BLaER1 (cell line): ENCODE measurements at regions not wholly inside any gene's neighbourhood (a gene's known extent, or its start where the extent isn't known, plus 50 kb on each side); places are given as distances from the start of the nearest gene placed in this dataset.
"Not testable (repeated sequence)": the region's sequence is repeated elsewhere in the genome, so short reads cannot be mapped to it uniquely, and the experiment has no call there.

Source experiments
- H3K27ac ChIP-seq: shearing (Covaris generic); formaldehyde crosslinking; 2 replicates; pipeline ENCODE4 v1.8.1; 2022
- H3K27me3 ChIP-seq: shearing (Covaris generic); formaldehyde crosslinking; 2 replicates; pipeline ENCODE4 v1.8.1; 2022
- H3K36me3 ChIP-seq: shearing (Covaris generic); formaldehyde crosslinking; 2 replicates; pipeline ENCODE4 v1.8.1; 2022
- H3K4me1 ChIP-seq: shearing (Covaris generic); formaldehyde crosslinking; 2 replicates; pipeline ENCODE4 v1.8.1; 2022
- H3K4me2 ChIP-seq: shearing (Covaris generic); formaldehyde crosslinking; 2 replicates; pipeline ENCODE4 v1.8.1; 2022
- H3K4me3 ChIP-seq: shearing (Covaris generic); formaldehyde crosslinking; 2 replicates; pipeline ENCODE4 v1.8.1; 2022
- H3K9ac ChIP-seq: shearing (Covaris generic); formaldehyde crosslinking; 2 replicates; pipeline ENCODE4 v1.8.1; 2022
- H3K9me3 ChIP-seq: shearing (Covaris generic); formaldehyde crosslinking; 2 replicates; pipeline ENCODE4 v1.8.1; 2022
- H4K20me1 ChIP-seq: shearing (Covaris generic); formaldehyde crosslinking; 2 replicates; pipeline ENCODE4 v1.8.1; 2022
- Cebpa-rat ChIP-seq: shearing (Covaris generic); IDR thresholded peaks from 2 replicates; pipeline ENCODE4 v1.8.1; 2022

GRCh38 chr10:91745090-91745831, 53.0 kb upstream of the TNKS2 start:
- Histone ChIP-seq H3K9me3 (no peaks in the 10 kb centered on the region), H3K4me2 (no peak overlapping the region), H3K27me3 (no peaks in the 10 kb centered on the region), H3K4me1 (no peaks in the 10 kb centered on the region), H3K27ac (no peak overlapping the region), H3K36me3 (no peaks in the 10 kb centered on the region), H3K9ac (no peak overlapping the region), H3K4me3 (no peak overlapping the region), H4K20me1 (no peaks in the 10 kb centered on the region)
- TF ChIP-seq Cebpa-rat: no peak

- no peak for TF ChIP-seq Cebpa-rat
- no peak overlapping the region for H3K9ac ChIP-seq
- no peaks in the 10 kb centered on the region for H3K27me3 ChIP-seq
- no peak overlapping the region for H3K4me3 ChIP-seq
- H3K27ac ChIP-seq: no peak overlapping the region
- no peaks in the 10 kb centered on the region for H3K36me3 ChIP-seq
- H3K9me3 ChIP-seq: no peaks in the 10 kb centered on the region
- no peak overlapping the region for H3K4me2 ChIP-seq
- no peaks in the 10 kb centered on the region for H4K20me1 ChIP-seq
- no peaks in the 10 kb centered on the region for H3K4me1 ChIP-seq
Observed at GRCh38 chr10:91743465-91743864, 54.8 kb upstream of the TNKS2 start.

- H3K4me1 ChIP-seq: no peaks in the 10 kb centered on the region
- no peaks in the 10 kb centered on the region for H3K36me3 ChIP-seq
- no peaks in the 10 kb centered on the region for H3K27me3 ChIP-seq
- H3K4me3 ChIP-seq: no peak overlapping the region
- H3K27ac ChIP-seq: no peak overlapping the region
- H3K4me2 ChIP-seq: no peak overlapping the region
- no peak overlapping the region for H3K9ac ChIP-seq
- no peaks in the 10 kb centered on the region for H4K20me1 ChIP-seq
- no peak for TF ChIP-seq Cebpa-rat
- H3K9me3 ChIP-seq: no peaks in the 10 kb centered on the region
Observed at GRCh38 chr10:91742229-91742628, 56.0 kb upstream of the TNKS2 start.

GRCh38 chr10:91741356-91741755, 56.9 kb upstream of the TNKS2 start:
- Histone ChIP-seq H3K4me1 (no peaks in the 10 kb centered on the region), H3K4me3 (no peak overlapping the region), H3K4me2 (no peak overlapping the region), H4K20me1 (no peaks in the 10 kb centered on the region), H3K9ac (no peak overlapping the region), H3K27ac (no peak overlapping the region), H3K27me3 (no peaks in the 10 kb centered on the region), H3K9me3 (no peaks in the 10 kb centered on the region), H3K36me3 (no peaks in the 10 kb centered on the region)
- TF ChIP-seq Cebpa-rat: no peak

GRCh38 chr10:91740353-91740924, 57.8 kb upstream of the TNKS2 start:
- TF ChIP-seq Cebpa-rat: no peak
- H3K27ac ChIP-seq: no peak overlapping the region
- H3K9me3 ChIP-seq: no peaks in the 10 kb centered on the region
- H3K36me3 ChIP-seq: no peaks in the 10 kb centered on the region
- H3K9ac ChIP-seq: no peak overlapping the region
- no peak overlapping the region for H3K4me3 ChIP-seq
- no peak overlapping the region for H3K4me2 ChIP-seq
- no peaks in the 10 kb centered on the region for H3K4me1 ChIP-seq
- no peaks in the 10 kb centered on the region for H3K27me3 ChIP-seq
- H4K20me1 ChIP-seq: no peaks in the 10 kb centered on the region

GRCh38 chr10:91732265-91732664, 66.0 kb upstream of the TNKS2 start:
- H3K27ac ChIP-seq, H3K27me3 ChIP-seq, H3K4me2 ChIP-seq, H3K9ac ChIP-seq, H3K36me3 ChIP-seq, H3K4me1 ChIP-seq, H4K20me1 ChIP-seq, H3K4me3 ChIP-seq: not testable (repeated sequence)
- peaks cover 10% of the 10 kb centered on the region for H3K9me3 ChIP-seq

- H3K9me3 ChIP-seq: peaks cover 10% of the 10 kb centered on the region
- H3K9ac ChIP-seq, H3K4me1 ChIP-seq, H3K27me3 ChIP-seq, H4K20me1 ChIP-seq, H3K27ac ChIP-seq, H3K36me3 ChIP-seq, H3K4me3 ChIP-seq, H3K4me2 ChIP-seq: not testable (repeated sequence)
Observed at GRCh38 chr10:91729339-91729738, 68.9 kb upstream of the TNKS2 start.

GRCh38 chr10:91726355-91726754, 71.9 kb upstream of the TNKS2 start:
- Histone ChIP-seq H4K20me1 (no peaks in the 10 kb centered on the region), H3K9ac (no peak overlapping the region), H3K4me1 (no peaks in the 10 kb centered on the region), H3K4me2 (no peak overlapping the region), H3K36me3 (no peaks in the 10 kb centered on the region), H3K4me3 (no peak overlapping the region), H3K27me3 (no peaks in the 10 kb centered on the region; the same call in 1 of the 2 replicates), H3K9me3 (peaks cover 10% of the 10 kb centered on the region), H3K27ac (no peak overlapping the region)
- TF ChIP-seq Cebpa-rat: no peak

- H3K4me1 ChIP-seq: no peaks in the 10 kb centered on the region
- H3K4me3 ChIP-seq: no peak overlapping the region
- no peaks in the 10 kb centered on the region for H4K20me1 ChIP-seq
- no peak overlapping the region for H3K27ac ChIP-seq
- TF ChIP-seq Cebpa-rat: no peak
- H3K9ac ChIP-seq: no peak overlapping the region
- H3K27me3 ChIP-seq: no peaks in the 10 kb centered on the region; the same call in 1 of the 2 replicates
- H3K36me3 ChIP-seq: no peaks in the 10 kb centered on the region
- peaks cover 10% of the 10 kb centered on the region for H3K9me3 ChIP-seq
- no peak overlapping the region for H3K4me2 ChIP-seq
Observed at GRCh38 chr10:91724933-91725332, 73.3 kb upstream of the TNKS2 start.

GRCh38 chr10:91713461-91714072, 80.7 kb upstream of the PPP1R3C start:
- H3K36me3 ChIP-seq: no peaks in the 10 kb centered on the region
- H3K4me3 ChIP-seq: no peak overlapping the region
- no peak for TF ChIP-seq Cebpa-rat
- no peak overlapping the region for H3K9ac ChIP-seq
- H3K4me2 ChIP-seq: peak overlapping the region; percentile 77
- peaks cover 13% of the 10 kb centered on the region for H3K9me3 ChIP-seq
- H3K27me3 ChIP-seq: no peaks in the 10 kb centered on the region
- H3K4me1 ChIP-seq: peaks cover 35% of the 10 kb centered on the region
- H4K20me1 ChIP-seq: no peaks in the 10 kb centered on the region
- H3K27ac ChIP-seq: no peak overlapping the region
